Stimulated activated naive CD8-positive, alpha-beta T cell treated with anti-CD3 and anti-CD28 coated beads, Interleukin-15, amount 100 ng/mL, for 72 hours (primary cell): ENCODE measurements at regions not wholly inside any gene's neighbourhood (a gene's known extent, or its start where the extent isn't known, plus 50 kb on each side); places are given as distances from the start of the nearest gene placed in this dataset.
"Not testable (repeated sequence)": the region's sequence is repeated elsewhere in the genome, so short reads cannot be mapped to it uniquely, and the experiment has no call there.

Source experiments
- ATAC-seq: fragments of 150-1000 bp; cut with Tn5 transposase; 2 replicates; pipeline ENCODE4 v1.10.0; 2021; ENCODE audit warnings: mild to moderate bottlenecking, moderate library complexity
- DNase-seq, 2 donors: peaks; one replicate each; pipeline ENCODE4 v3.0.0; 2021 to 2022
- H3K27ac Mint-ChIP-seq, 2 donors: one replicate each; pipeline ENCODE4 v1.8.0; 2022; ENCODE audit warnings: mild to moderate bottlenecking in 2 of 2, mixed read lengths in 2 of 2, moderate library complexity in 2 of 2
- H3K27me3 Mint-ChIP-seq: one replicate; pipeline ENCODE4 v1.8.0; 2022; ENCODE audit warnings: mixed read lengths
- H3K4me1 Mint-ChIP-seq: one replicate; pipeline ENCODE4 v1.8.0; 2022; ENCODE audit warnings: mild to moderate bottlenecking, mixed read lengths
- H3K4me3 Mint-ChIP-seq, 2 donors: one replicate each; pipeline ENCODE4 v1.8.0; 2022; ENCODE audit warnings: mild to moderate bottlenecking in 2 of 2, mixed read lengths in 2 of 2, moderate library complexity in 1 of 2
- H3K9me3 Mint-ChIP-seq, 2 donors: one replicate each; pipeline ENCODE4 v1.8.0; 2022; ENCODE audit warnings: mixed read lengths in 2 of 2

GRCh38 chr5:58187432-58188261 is 272.2 kb downstream of the PLK2 start:
- ATAC-seq (no peak), DNase-seq (no peak)
- no peak overlapping the region for H3K4me3 Mint-ChIP-seq
- H3K27ac Mint-ChIP-seq: no peak overlapping the region
- no peaks in the 10 kb centered on the region for H3K27me3 Mint-ChIP-seq
- H3K9me3 Mint-ChIP-seq: no peaks in the 10 kb centered on the region
- H3K4me1 Mint-ChIP-seq: no peaks in the 10 kb centered on the region

- Mint-ChIP-seq H3K9me3 (no peaks in the 10 kb centered on the region), H3K4me1 (no peaks in the 10 kb centered on the region), H3K27me3 (no peaks in the 10 kb centered on the region), H3K4me3 (no peak overlapping the region), H3K27ac (no peak overlapping the region)
- ATAC-seq: no peak
- DNase-seq: no peak
Observed at GRCh38 chr5:58185801-58186200, 274.1 kb downstream of the PLK2 start.

DNA sequence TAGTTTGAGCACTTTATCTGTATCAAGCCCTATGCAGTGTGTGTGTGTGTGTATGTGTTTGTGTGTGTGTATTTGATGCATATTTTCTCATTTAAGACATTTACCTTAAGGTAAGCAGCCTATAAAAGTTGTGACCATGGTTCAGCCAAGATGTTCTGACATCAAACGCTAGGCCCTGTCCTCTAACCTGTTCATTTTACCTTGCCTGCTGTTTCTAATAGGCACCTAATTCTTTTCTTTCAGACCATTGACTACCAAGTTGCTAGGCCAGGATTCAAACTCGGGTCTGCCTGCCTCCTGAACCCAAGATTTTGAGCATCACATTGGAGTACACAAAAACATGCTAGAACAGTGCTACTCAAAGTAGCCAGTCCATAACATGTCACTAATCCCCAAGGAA is 274.5 kb downstream of the PLK2 start:
- Mint-ChIP-seq H3K27ac (no peak overlapping the region), H3K27me3 (no peaks in the 10 kb centered on the region), H3K4me3 (no peak overlapping the region), H3K4me1 (no peaks in the 10 kb centered on the region), H3K9me3 (no peaks in the 10 kb centered on the region)
- DNase-seq (no peak), ATAC-seq (no peak)

GRCh38 chr5:58184910-58185309 is 275.0 kb downstream of the PLK2 start:
- no peak overlapping the region for H3K27ac Mint-ChIP-seq
- no peak overlapping the region for H3K4me3 Mint-ChIP-seq
- ATAC-seq (no peak), DNase-seq (no peak)
- H3K9me3 Mint-ChIP-seq: no peaks in the 10 kb centered on the region
- no peaks in the 10 kb centered on the region for H3K27me3 Mint-ChIP-seq
- no peaks in the 10 kb centered on the region for H3K4me1 Mint-ChIP-seq

DNA sequence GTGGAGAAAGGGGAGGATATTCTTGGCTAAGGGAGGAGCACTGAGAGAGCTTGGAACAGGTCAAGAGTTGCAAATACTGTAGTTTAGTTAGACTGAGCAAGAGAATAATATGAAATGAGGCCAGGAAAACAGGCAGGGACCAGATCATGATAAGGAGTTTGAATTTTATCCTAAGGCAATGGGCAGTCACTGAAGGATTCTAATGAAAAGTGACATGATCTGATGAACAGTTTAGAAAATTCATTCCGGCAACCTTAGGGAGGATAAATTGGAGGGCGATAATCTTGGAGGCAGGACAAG is 276.1 kb downstream of the PLK2 start:
- Mint-ChIP-seq H3K27me3 (no peaks in the 10 kb centered on the region), H3K4me3 (no peak overlapping the region), H3K9me3 (no peaks in the 10 kb centered on the region), H3K27ac (peak overlapping the region in 1 of 2 donors; percentile 45), H3K4me1 (no peaks in the 10 kb centered on the region)
- ATAC-seq (no peak), DNase-seq (no peak)

DNA sequence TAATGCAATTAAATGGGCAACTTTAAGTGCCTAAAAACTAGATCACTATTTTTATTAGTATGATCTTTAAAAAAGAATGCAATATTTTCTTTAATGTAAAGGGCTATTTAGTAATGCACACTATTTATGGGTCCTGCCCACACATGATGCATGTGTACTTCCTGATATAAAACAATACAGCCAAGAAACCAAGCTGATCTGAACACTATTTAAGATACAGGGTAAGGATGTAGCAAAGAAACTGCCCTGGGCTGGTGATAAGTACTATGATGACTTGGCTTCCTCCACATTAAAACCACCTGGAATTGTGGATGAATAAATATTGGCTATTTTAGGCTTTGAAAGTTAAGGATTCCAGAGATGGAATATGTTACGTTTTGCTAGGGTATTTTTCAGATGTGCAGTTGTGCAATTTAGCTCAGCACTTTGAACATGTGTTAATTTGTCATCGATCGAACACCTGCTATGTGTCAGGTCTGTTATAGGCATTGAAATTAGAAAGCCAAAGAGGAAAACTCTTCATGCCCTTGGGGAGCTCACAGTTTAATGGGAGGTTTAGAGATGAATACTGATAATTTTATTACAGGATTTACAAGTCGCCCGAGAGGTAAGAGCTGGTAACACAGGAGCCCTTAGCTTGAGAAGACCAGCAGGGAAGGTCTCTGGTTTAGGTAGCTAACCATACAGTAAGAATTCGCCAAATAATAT is 276.7 kb downstream of the PLK2 start:
- DNase-seq (no peak), ATAC-seq (no peak)
- Mint-ChIP-seq H3K9me3 (no peaks in the 10 kb centered on the region), H3K4me1 (no peaks in the 10 kb centered on the region), H3K27me3 (no peaks in the 10 kb centered on the region), H3K4me3 (no peak overlapping the region), H3K27ac (peak overlapping the region in 1 of 2 donors; percentile 45)

- Mint-ChIP-seq H3K4me1 (no peaks in the 10 kb centered on the region), H3K27ac (no peak overlapping the region), H3K9me3 (no peaks in the 10 kb centered on the region), H3K4me3 (no peak overlapping the region), H3K27me3 (no peaks in the 10 kb centered on the region)
- DNase-seq (no peak), ATAC-seq (no peak)
Observed at GRCh38 chr5:58182287-58182841, 277.5 kb downstream of the PLK2 start.

- no peak overlapping the region for H3K4me3 Mint-ChIP-seq
- ATAC-seq: no peak
- no peak overlapping the region for H3K27ac Mint-ChIP-seq
- DNase-seq: no peak
- no peaks in the 10 kb centered on the region for H3K9me3 Mint-ChIP-seq
- H3K27me3 Mint-ChIP-seq: no peaks in the 10 kb centered on the region
- H3K4me1 Mint-ChIP-seq: no peaks in the 10 kb centered on the region
Observed at GRCh38 chr5:58181578-58182286, 278.2 kb downstream of the PLK2 start.

DNA sequence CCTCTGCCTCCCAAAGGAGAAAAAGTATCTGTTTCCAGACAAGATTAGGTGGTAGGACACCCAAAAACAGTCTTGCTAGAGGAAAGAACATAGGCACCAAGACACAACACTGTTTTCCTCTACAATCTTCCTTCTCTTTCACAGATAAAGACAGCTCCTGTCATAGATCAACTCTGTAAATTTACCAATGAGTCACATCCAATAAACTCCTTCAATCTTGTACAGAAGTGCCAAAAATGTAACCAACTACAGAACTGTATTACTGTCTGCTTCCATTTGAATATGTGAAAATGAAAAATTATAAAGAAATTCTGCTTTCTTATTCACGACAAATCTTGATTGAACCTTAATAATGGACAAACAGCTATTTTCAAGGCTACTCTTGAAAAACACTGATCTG is 286.9 kb downstream of the PLK2 start:
- H3K27ac Mint-ChIP-seq: no peak overlapping the region
- H3K9me3 Mint-ChIP-seq: no peaks in the 10 kb centered on the region
- DNase-seq (no peak), ATAC-seq (no peak)
- no peaks in the 10 kb centered on the region for H3K4me1 Mint-ChIP-seq
- no peaks in the 10 kb centered on the region for H3K27me3 Mint-ChIP-seq
- no peak overlapping the region for H3K4me3 Mint-ChIP-seq

- Mint-ChIP-seq H3K9me3 (peaks cover 0 to 5% of the 10 kb centered on the region in 2 donors), H3K27me3 (no peaks in the 10 kb centered on the region), H3K4me1 (no peaks in the 10 kb centered on the region), H3K27ac (no peak overlapping the region), H3K4me3 (no peak overlapping the region)
- DNase-seq (no peak), ATAC-seq (no peak)
Observed at GRCh38 chr5:58165152-58165551, 294.7 kb downstream of the PLK2 start.

GRCh38 chr5:58161889-58162288 is 298.0 kb downstream of the PLK2 start:
- H3K27ac Mint-ChIP-seq, DNase-seq, H3K27me3 Mint-ChIP-seq, H3K4me1 Mint-ChIP-seq, ATAC-seq, H3K9me3 Mint-ChIP-seq, H3K4me3 Mint-ChIP-seq: not testable (repeated sequence)

GRCh38 chr5:58156973-58157701 is 302.7 kb downstream of the PLK2 start:
- Mint-ChIP-seq H3K27me3 (no peaks in the 10 kb centered on the region), H3K27ac (no peak overlapping the region), H3K4me3 (no peak overlapping the region), H3K4me1 (no peaks in the 10 kb centered on the region), H3K9me3 (peaks cover under 1 to 1% of the 10 kb centered on the region in 2 donors)
- ATAC-seq: no peak
- DNase-seq: no peak

GRCh38 chr5:58156361-58156760 is 303.5 kb downstream of the PLK2 start:
- DNase-seq (no peak), ATAC-seq (no peak)
- Mint-ChIP-seq H3K27ac (no peak overlapping the region), H3K4me3 (no peak overlapping the region), H3K27me3 (no peaks in the 10 kb centered on the region), H3K4me1 (no peaks in the 10 kb centered on the region), H3K9me3 (peaks cover 0 to 4% of the 10 kb centered on the region in 2 donors)

DNA sequence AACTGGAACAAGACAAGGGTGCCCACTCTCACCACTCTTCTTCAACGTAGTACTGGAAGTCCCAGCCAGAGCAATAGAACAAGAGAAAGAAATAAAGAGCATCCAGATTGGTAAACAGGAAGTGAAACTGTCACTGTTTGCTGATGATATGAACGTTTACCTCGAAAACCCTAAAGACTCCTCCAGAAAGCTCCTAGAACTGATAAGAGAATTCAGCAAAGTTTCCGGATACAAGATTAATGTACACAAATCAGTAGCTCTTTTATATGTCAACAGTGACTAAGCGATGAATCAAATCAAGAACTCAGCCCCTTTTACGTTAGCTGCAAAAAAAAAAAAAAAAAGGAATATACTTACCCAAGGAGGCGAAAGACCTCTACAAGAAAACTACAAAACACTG is 306.6 kb downstream of the PLK2 start:
- no peak overlapping the region for H3K4me3 Mint-ChIP-seq
- DNase-seq (no peak), ATAC-seq (no peak)
- no peak overlapping the region for H3K27ac Mint-ChIP-seq
- H3K9me3 Mint-ChIP-seq: peaks cover 0 to 4% of the 10 kb centered on the region in 2 donors
- H3K27me3 Mint-ChIP-seq: no peaks in the 10 kb centered on the region
- H3K4me1 Mint-ChIP-seq: no peaks in the 10 kb centered on the region

DNA sequence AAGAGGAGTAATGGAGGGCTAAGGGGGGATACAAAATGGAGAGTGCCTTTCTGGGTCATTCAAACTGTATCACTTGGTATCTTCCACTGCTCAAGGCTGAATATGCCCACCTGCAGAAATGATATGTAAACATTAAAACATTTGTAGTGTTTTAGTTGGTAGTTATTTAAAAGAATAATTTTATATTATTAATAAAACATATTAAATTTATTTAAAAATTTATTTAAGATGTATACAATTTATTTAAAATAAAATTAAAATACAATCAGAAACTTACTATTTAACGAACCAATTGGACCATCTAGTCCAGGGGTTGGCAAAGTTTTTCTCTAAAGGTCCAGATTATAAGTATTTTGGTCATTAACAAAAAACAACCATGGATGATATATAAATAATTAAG is 308.5 kb downstream of the PLK2 start:
- Mint-ChIP-seq H3K9me3 (peaks cover 0 to 4% of the 10 kb centered on the region in 2 donors), H3K4me1 (no peaks in the 10 kb centered on the region), H3K27me3 (no peaks in the 10 kb centered on the region), H3K27ac (no peak overlapping the region), H3K4me3 (no peak overlapping the region)
- ATAC-seq (no peak), DNase-seq (no peak)
